GM04504 (cell line): ENCODE measurements at regions not wholly inside any gene's neighbourhood (a gene's known extent, or its start where the extent isn't known, plus 50 kb on each side); places are given as distances from the start of the nearest gene placed in this dataset.
A peak's percentile ranks its signal among the peaks of the same experiment; 100 is the strongest.
"Not testable (repeated sequence)": the region's sequence is repeated elsewhere in the genome, so short reads cannot be mapped to it uniquely, and the experiment has no call there.

Experiments
- DNase-seq: peaks from one replicate; pipeline ENCODE4 v3.0.0-alpha.2; 2012; ENCODE audit warnings: low read depth

DNA sequence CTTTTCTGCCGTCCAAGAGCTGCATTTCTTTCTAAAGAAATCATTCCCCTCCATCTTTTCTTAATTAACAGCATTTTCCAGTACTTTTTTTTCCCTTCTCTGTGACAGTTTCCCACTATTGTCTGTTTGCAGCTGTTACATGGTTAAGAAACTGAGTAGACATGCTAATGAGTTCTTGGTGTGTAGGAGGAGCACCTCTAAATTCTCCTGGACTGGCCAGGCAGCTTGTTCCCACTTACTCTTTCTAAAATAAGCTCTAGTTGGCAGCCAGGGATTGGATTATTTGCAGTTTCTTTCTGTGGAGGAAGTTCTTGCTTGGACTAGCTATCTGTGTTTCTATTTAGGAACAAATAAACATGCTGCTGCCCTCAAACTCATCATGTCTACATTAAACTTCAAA lies 235.1 kb upstream of the GAP43 start:
- no peak for DNase-seq

GRCh38 chr3:115388811-115389210 lies 234.5 kb upstream of the GAP43 start:
- DNase-seq, result no peak

DNA sequence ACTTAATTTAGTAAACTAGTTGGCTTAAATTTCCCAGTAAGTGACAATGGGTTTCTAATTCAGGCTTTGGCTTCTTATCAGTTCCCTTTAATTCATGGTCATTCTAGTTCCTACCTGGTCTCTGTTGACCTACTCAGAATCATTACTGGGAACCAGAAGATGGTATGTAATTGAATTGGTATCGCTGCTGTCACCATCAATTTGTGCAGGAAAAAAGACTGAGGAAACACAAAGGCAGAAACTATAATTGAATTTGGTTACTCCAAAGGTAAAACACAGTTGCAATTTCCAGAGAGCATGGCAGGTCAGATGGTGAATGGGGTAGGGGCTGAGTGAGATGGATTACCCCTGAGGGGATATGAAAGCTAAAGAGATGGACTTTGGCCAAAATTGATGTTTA lies 226.5 kb upstream of the GAP43 start:
- no peak for DNase-seq

DNA sequence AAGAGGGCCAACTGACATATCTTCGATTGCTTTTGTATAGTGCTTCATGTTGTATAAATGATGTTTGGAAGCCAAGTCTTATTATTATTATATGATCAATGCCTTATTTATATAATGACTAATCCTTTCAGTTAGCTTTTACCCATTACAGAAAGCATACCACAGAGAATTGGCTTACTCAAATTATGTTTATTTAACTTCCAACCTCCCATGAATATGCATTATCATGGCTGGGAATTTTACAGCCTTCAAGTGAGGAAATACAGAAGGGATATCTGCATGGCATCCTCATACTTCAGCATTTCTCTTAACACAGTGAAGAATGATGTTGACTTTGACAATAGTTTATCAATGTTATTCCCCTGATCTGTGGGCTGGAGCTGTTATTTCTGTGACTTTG lies 225.9 kb upstream of the GAP43 start:
- DNase-seq, result no peak

- DNase-seq, result no peak
Measured at GRCh38 chr3:115398506-115398905, 224.8 kb upstream of the GAP43 start.

DNA sequence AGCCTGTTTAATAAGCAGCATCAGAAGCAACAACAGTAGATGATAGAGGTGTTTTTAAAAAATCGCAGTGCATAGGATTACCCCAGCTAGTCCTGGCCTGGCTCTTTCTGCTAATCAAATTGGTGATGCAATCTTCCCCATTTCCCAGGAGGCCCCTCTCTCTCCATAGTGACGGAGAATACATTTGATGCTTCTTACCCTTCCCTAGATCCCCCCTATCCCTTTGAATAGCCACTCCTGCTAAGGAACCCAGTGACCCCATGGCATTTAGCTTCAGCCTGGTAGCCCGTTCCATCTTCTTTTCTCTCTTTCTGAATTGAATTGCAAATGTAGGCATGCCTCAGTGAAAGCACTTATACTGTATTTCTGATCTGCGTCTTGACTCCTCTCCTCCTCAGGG lies 223.6 kb upstream of the GAP43 start:
- no peak for DNase-seq

- peak; percentile 27 for DNase-seq
Measured at GRCh38 chr3:115401298-115401697, 222.0 kb upstream of the GAP43 start.

- peak; percentile 25 for DNase-seq
Measured at GRCh38 chr3:115401851-115402501, 221.3 kb upstream of the GAP43 start.

- no peak for DNase-seq
Measured at GRCh38 chr3:115402651-115403050, 220.7 kb upstream of the GAP43 start.

DNA sequence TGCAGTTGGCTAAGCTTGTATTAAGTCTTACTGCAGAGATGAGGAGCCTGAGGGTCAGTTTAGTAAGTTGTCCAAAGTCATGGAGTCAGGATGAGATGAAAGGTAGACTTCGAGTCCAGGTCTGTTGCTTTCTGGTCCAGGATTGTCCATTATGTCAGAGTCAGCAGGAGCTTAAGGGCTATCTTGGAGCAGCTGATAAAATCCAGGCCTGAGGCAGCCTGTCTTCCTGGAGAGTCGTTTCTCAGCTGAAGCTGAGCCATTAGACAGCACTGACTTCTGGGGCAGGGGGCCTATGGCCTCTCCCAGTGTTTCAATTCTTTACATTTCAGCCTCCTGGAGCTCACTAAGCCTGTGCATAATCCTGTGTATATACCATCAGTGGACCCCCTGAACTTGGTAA lies 219.5 kb upstream of the GAP43 start:
- no peak for DNase-seq

DNA sequence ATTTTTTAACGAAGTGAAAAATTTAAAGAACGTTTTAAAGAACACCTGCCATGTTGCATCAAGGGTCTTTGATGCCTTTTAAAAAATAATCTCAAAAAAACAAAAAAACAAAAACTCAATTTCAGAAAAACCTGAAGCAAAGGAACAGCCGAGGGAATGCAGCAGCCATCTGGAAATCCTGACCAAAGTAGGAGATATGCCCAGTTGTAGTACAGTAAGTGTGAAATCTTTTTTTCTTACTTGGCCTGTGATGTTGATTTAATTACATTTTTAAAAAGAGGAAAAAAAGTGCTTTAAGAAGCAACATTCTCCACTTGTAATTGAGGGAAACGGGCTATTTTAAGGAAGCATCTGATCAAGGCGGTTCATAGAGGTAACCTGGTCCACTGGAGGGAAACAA lies 213.7 kb upstream of the GAP43 start:
- no peak for DNase-seq

DNA sequence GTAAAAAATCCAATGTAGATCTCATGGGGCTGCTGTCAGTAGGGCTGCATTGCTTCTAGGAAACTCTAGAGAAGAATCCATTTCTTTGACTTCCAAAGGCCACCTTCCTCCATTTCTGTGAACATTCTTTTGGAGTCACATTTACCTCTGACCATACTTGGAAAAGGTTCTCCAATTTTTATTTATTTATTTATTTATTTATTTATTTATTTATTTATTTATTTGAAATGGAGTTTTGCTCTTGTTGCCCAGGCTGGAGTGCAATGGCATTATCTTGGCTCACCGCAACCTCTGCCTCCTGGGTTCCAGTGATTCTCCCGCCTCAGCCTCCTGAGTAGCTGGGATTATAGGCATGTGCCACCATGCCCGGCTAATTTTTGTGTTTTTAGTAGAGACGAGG lies 208.7 kb upstream of the GAP43 start:
- not testable (repeated sequence) for DNase-seq

DNA sequence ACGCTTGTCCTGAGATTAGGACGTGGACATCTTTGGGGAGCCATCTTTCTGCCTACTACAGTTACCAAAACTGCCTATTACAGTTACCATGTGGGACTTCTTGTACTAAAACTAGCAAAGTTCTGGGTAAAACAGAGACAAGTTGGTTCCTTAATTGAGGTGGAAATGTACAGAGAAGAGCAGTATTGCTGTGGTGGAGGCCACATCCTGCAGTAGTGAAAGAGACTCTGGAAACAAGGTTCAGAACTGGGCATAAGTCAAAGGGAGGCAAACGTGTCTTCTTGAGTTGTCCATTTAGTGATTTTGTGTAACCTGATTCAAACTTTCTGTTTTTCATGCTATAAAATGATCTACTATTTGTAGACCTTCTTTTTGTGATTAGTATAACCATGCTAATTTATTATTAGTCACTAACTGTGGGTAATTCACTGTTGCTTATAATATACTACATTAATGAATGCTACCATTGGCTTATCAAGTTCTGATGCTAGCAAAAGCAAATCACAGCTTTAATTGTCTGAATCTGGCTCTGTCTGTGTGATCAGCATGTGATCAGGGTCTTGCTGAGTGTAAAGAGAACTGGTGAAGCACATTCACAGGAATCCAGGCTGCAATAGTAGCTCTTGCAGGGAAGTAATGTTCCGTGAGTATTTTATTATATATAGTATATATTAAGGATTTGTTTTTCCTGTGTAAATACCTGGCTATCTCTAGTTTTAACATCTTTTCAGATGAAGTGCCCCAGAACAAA lies 207.9 kb upstream of the GAP43 start:
- no peak for DNase-seq

DNA sequence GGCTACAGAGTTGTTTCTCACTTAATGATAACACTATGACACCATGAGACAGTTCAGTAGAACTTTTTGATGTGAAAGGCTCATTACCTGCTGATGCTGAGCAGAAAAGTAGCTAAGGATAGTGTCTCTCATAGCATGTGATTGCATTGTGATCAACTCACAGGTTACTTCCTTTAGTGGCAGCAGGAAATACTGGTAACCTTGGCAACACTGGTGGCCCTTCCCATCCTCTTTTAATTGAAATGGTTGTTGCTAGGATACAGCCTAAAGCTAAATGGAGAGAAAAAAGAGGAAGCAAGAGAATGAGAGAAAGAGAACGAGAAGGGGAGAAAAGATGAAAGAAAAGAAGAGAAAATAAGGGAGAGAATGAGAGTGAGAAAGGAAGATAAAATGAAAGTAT lies 204.7 kb upstream of the GAP43 start:
- DNase-seq, result no peak

GRCh38 chr3:115420086-115420485 lies 203.2 kb upstream of the GAP43 start:
- no peak for DNase-seq

DNA sequence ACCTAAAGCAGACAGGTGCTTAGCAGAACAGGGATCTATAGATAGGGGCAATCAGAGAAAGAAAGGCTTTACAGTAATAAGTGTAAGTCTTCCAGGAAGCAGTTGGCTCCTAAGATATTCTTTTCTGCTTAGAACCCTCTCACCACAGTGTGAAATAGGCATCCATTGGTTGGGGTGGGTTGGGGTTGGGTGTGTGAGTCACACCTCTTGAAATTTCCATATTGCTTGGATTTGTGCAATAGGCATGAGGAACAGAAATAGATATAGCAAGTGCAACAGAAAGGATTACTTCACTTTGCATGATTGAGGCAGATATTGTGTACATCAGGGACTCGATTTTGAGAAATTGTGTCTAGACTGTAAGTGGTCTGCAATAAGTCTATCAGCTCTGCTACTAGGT lies 200.1 kb upstream of the GAP43 start:
- no peak for DNase-seq

DNA sequence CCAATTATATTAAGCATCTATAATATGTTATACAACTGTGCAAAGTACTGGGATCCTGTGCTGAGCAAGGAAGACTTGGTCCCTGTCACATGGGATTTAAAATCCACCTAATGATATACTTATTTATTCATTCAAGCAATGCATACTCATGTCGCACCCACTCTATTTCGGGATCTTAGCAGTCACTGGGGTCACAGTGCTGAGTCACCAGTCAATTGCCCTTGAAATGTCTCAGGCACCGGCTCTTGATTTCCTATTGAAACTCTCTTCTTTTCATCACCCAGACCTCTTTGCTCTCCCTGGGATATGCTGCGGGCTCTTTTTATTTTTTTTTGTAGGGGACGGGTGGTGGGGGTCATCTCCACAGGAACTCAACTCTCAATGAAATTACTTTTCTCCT lies 194.5 kb upstream of the GAP43 start:
- no peak for DNase-seq

- peak; percentile 89 for DNase-seq
Measured at GRCh38 chr3:115436767-115437301, 186.5 kb upstream of the GAP43 start.

DNA sequence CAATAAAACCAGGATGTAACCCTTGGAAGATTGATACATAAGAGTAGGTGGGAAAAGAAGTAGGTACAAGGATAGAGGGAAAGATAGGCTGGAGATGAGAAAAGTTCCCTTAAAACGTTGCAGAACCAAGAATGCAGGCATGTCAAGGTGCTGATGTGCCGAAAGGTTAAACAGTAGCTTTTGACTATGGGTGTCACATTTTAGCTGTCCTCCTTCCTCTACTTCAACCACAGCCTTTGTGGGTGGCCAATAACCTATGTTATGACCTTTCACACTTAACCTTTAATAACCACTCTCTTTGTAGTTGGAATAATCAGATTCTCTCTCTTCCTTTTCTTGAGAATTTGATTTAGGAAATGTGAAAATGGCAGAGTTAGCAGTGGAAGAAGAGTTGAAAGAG lies 184.5 kb upstream of the GAP43 start:
- no peak for DNase-seq

DNA sequence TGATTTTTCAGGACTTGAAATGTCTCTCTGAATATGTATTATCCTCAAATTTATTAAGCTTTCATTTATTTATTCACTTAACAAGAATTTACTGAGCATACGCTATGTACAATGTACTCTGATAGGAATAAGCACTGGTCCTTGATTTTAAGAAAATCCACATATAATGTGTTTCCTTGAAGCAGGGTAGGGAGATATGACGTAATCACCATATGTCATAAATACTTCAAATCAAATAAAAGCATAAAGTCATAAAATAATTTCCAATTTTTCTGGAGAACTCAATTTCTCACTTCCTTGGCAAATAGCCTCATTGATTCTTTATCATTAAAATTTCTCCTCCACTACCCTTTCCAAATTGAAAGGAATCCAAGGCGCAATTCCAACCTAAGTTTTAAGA lies 177.8 kb upstream of the GAP43 start:
- no peak for DNase-seq

GRCh38 chr3:115448851-115449250 lies 174.5 kb upstream of the GAP43 start:
- DNase-seq, result no peak

GRCh38 chr3:115450036-115450435 lies 173.3 kb upstream of the GAP43 start:
- no peak for DNase-seq

DNA sequence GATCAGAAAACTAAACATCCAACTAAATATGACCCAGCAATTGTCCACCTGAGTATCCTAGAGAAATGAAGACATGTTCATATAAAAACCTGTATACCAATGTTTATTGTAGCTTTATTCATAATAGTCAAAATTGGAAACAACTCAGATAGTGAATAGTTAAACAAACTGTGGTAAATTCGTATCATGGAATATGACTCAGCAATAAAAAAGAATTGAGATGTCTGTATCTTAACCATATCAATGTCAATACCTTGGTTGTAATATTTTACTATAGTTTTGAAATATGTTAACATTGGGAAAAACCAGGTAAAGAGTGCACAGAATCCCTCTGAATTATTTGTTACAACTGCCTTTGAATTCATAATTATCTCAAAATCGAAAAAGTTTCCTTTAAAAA lies 159.3 kb upstream of the GAP43 start:
- no peak for DNase-seq

GRCh38 chr3:115469649-115470048 lies 153.7 kb upstream of the GAP43 start:
- DNase-seq, result no peak
